GM21515 (cell line): ENCODE measurements at regions not wholly inside any gene's neighbourhood (a gene's known extent, or its start where the extent isn't known, plus 50 kb on each side); places are given as distances from the start of the nearest gene placed in this dataset.

Experiments used
- ATAC-seq: cut with Tn5 transposase; IDR thresholded peaks from one replicate; pipeline ENCODE4 v1.9.1; 2021; ENCODE audit not compliant: unreplicated experiment

DNA sequence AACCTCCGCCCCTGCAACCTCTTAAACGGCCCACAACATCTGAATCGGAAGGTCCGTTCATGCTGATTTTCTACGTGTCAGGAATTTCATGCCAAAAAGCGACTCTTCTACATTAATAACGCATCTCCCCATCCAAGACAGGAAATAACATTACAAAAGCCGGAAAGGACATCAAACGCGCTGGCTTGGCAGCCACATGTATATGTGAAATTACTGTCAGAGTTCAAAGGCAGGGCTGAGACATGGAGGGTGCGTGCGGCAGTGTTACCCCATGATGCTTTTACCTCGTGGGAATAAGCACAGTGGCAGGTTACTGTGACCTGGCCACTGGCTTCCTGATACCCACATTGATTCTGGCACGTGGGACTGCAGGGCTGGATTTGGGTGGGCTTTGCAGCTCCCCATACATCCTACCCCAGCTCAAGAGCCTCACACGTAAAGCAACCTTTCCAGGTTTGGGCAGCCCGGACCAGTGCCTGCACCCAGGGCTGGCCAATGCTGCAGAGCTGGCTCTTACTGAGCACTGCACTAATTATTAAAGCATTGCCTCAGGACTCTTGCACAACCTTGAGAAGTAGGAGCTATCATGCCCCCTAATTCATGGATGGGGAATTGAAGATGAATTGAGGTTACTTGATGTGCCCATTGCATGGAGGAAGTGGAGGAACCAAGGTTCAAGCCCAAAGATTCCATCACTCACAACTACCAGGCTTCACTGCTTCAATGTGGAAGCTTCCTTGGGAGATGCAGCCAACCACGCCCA lies 120.6 kb upstream of the FOXF1 start:
- no peak for ATAC-seq

DNA sequence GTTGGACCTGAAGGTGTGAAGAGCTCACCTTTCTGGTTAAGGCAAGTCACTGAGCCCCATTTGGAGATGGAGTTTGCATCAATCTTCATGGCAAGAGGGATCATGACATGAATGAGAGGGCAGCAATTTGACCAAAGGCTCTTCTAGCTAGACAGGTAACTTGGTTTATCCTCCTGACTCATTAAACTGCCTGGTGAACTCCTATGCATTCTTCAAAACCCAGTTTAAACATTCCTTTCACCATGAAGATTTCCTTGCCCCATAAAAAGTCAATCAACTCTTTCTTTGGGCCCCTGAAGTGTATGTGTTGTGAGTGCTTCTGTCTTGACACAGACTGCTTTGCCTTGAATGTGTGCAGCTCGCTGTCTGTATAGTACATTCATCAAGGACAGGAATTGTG lies 120.0 kb upstream of the FOXF1 start:
- ATAC-seq = no peak

DNA sequence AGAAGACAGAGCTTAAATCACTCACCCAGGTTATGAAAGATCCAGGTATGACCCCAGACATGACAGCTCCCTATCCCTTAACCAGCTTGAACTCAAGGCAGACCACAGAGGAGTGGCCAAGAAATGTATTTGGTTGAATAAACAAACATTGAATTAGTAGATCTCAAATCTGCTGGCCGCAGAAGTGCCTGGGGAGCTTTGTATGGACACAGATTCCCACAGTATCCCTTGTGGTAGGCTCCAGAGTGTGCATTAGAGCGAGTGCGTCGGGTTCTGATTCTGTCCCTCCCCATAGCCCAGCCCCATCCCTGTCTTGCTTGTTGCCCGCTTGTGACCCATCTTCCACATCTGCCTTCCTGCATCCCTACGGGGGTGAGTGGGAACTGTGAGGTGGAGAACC lies 118.8 kb upstream of the FOXF1 start:
- no peak for ATAC-seq

DNA sequence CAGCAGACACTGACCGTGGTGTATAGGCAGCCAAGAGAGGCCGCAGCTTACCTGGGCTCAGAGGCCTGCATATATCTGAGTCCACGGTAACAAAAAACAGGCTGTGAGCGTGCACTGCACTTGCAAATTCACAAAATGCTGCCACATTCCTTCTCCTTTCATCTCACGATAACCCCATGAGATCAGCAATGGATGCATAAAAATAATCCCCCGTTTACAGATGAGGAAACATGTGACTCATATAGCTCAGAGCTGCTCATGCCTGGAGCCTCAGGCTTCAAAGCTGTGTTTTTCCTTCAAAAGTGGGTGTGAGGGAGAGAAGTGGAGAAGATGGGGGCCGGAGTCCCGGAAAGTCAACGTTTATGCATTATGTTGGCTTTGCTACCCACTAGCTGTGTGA lies 118.3 kb upstream of the FOXF1 start:
- no peak for ATAC-seq

DNA sequence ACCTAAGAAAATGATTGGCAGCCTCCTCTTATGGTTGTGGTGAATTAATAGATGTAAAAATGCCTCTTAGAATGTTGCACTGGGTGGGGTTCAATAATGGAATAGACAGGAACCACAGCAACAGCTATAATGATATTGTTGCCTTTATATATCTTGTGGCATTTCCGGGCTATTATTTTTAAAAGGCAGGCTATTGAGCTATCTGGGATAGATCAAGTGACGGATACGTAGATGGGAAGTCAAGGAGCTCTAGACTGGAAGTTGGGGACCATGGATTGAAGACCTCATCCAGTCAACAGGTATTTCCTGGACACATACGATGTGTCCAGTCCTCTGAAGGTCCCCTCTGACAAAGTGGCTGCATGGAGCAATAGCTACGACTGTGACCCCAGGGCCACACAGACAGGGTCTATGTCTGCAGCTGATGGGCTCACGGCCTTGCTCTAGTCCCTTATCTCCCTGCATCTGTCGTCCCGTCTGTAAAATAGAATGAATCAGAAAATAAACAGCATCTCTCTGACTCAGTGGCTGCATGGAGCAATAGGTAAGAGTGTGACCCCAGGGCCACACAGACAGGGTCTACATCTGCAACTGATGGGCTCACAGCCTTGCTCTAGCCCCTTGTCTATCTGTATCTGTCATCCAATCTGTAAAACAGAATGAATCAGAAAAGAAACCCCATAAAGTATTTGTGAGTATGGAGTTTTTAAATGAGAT lies 117.7 kb upstream of the FOXF1 start:
- no peak for ATAC-seq

DNA sequence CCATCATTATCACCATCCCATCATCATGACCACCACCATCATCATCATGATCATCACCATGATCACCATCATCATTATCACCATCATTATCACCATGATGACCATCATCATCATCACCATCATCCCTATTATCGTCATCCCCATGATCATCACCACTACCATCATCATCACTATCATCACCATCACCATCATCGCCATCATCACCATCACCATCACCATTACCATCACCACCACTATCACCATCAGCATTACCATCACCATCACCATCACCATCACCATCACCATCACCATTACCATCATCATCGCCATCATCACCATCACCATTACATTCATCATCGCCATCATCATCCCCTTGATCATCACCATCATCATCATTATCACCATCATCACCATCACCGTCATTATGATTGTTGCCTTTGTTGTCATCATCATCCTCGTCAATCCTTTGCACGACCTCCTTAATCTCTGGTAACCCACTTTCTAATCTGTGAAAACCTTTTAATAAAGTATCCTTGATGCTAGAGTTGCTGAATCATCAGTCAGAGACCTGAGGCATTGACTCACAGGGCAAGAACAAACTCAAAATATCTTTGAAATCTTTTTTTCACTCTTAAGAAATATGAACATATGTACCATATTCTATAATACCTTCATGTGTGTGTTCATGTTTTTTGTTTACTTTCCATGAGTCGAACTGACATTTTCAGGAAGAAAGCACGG lies 116.3 kb upstream of the FOXF1 start:
- no peak for ATAC-seq

DNA sequence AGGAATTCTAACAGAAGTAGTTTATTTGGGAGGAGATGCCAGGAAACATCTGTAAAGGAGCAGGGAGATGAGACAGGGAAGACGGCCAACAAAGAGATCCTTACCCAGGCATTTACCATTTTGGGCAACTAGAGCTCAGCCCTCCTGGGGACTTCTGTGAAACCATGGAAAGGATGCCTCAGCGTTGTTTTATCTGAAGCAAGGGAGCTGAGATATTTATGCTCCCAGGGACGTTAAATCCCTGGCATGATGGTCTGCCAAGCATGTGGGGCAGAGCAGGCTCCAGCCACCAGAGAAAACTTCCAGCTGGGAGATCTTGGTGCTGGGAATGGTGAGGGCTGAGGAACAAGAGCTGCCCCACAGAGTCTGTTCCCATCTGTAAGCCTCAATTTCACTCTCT lies 114.8 kb upstream of the FOXF1 start:
- no peak for ATAC-seq

DNA sequence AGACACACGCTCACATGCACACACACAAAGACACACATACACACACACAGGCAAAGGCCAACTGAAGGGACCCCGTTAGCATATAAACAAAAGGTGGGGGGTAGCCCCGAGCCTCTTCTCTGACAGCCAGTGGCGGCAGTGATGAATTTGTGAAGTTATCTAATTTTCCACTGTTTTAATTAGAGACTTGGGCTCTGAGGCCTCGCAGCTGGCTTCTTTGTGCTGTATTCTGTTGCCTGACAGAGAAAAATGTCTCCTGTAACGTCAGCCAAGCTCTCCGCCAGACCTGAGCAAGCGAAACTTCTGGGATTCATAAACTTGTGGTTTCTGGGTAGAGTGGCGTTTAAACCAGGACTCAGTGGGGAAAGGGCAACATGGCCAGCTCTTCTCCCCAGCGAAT lies 113.9 kb upstream of the FOXF1 start:
- ATAC-seq = no peak

DNA sequence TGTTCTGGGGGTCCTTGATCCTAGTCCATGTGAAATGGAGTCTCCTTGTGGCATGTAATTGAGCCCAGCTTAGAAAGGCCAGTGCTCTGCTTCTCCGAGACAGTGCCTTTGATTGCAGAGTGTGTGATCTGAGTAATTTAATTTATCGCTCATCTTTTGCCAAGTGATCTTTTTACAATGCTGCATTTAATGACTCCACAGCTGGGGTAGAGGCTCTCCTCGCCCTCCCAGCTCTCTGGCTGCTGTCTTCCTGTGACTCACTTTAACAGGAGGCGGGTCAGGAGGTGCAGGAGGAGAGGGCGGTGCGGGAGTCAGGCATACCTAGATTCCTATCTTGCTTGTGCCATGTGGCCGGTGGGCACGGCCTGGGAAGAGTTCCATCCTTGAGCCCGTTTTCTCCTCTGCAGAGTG lies 113.4 kb upstream of the FOXF1 start:
- no peak for ATAC-seq

DNA sequence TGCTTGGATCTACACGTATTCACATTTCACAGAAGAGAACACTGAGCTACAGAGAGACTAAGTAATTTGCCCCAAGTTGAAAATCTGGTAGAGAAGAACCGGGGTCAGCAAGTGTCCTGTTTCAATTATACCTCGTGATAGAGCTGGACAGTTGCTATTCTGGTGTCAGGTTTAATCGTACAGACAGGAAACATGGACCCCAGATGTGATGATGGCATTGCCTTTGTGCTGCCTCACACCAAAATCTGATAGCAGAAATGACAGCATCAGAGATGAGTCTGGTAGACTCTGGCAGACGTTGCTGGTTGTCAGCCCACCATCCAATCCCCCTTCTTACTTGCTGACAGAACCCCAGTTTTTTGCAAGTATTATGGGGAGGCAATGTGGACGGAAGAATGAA lies 112.1 kb upstream of the FOXF1 start:
- no peak for ATAC-seq

DNA sequence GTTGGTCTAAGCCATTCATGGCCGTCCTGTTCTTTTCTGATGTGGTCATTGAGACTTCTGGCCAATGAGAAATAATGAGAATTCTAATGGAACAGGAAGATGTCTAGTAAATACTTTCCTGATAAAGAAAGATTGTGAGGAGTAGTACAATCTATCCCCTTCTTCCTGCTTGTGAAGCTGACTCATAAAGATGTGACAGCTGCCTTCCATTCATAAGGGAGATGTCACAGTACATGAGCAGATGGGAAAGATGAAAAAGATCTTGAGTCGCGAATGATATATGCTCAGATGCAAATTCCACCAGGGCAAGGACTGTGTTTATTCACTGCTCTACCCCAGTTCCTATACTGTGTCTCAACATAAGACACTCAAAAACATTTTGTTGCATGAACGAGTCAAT lies 111.7 kb upstream of the FOXF1 start:
- ATAC-seq = no peak

DNA sequence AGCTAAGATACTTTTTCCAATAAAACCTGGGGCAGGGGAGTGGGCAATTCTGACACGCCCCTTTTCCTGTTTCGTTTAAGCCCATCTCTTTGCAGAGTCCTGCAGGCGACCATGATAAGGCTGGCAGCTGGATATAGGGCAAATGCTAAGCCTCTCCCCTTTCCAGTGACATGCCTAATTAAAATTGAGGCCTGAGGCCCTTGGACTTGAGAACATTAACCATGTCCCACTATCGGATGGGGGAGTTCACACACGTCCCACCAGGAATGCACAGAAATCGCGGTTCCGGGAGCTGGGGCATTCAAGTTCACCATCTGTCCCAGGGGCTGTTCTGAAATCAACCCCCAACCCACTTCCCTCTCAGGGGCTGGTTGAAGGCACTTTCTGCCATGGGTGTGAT lies 109.2 kb upstream of the FOXF1 start:
- no peak for ATAC-seq

DNA sequence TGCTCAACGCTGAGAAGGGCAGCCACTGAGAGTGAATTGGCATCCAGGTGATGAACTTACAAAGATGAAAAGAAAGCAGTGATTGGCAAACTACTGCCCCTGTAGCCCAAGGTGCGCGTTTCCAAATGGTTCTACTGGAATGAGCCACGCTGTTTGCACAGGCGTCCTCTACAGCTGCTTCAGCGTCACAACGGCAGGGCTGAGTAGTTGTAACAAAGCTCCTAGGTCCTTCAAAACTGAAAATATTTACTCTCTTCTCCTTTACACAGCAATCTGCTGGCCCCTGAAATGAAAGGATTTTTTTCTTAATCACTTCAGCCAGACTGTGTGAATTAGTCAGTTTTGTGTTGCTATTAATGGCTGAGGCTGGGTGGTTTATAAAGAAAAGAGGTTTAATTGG lies 107.2 kb upstream of the FOXF1 start:
- no peak for ATAC-seq

DNA sequence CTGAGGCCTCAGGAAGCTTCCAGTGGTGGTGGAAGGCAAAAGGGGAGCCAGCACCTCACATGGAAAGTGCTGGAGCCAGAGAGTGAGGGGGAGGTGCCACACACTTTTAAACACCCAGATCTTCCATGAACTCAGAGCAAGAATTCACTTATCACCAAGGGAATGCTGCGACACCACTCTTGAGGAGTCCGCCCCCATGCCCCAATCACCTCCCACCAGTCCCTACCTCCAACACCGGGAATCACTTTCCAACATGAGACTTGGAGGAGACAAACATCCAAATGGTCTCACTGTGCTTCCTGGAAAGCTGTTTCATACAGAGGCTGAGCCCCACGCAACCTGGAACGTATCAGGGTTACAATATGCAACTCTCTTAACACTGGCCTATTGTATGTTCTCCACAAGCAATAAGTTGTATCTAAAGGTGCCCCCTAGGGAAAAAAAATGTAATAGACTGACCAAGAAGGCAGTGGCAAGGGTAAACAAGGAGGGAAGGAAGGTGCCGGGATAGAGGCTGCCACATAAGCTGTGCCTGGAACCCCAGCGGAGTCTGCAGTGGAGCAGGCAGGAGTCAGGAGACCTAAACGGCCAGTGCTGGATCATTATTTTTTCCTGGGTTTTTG lies 106.7 kb upstream of the FOXF1 start:
- no peak for ATAC-seq

DNA sequence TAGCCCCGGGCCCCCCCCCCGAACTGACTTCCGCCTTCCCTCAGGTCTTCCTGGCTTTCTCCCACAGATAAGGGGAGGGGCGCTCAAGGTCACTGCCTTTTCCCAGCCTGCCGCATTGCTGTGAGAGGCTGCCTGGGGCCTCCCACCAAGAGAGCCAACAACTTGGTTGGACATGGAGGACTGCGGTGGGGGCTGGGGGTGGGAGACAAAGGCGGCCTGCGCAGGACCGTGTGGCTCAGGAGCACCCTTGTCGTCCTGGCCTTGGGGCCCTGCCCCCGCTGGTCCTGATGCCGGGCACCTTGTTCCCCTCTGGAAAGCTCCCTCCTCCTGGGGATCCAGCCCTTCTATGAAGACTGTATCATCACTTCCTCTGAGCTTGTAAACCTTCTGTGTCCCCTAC lies 105.6 kb upstream of the FOXF1 start:
- no peak for ATAC-seq

DNA sequence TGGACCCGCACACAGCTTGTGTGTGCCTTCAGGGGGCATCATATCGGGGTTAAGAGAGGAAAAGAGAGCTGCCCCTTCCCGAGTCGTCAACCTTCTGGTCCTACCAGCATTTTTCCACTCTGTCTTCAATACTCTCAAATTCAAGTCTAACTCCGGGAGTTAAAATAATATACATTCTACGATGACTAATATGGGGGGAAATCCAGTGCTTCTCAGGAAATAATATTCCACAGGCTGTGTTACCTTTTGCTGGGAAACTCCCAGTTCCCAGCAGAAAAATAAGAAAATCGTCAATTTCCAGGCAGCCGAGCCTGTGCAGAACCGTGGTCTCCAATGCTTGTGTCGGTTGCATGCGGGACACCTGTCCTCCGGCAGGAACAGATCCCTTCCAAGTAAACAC lies 105.0 kb upstream of the FOXF1 start:
- ATAC-seq = no peak

DNA sequence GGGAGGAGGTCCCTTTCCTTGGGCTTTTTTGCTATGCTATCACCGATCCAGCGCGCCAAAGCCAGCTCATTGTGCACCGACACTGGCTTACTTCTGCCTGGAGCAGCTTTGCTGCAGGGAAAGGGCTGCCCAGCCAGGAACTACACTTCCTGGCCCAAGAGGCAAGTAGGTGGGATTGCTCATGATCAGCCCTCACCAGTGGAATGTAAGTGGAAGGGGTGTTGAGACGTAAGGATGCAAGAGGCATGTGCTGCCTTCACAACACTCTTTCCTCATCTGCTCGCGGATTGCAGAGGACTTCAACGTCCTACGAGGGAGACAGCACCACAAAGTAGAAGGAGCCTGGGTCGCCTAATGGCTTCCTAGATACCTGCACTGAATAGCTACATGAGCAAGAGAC lies 104.3 kb upstream of the FOXF1 start:
- ATAC-seq = no peak

DNA sequence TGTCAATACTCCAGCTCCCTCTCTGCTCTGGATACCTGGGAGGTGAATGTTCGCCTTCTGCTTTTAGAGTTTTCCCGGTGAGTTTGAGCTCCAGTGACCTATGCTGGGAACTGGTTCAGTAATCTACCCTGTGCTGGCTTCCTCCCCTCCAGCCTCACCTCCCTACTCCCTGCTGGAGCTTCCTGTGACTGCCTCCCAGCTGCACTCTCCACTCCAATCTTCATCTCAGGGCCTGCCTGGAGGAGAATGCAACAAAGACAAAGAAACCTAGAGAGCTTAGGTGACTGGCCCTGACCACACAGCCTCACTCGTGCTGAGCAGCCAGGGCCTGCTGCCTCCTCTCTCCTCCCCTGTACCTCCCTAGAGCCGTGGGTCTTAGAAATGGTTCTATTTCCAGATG lies 101.6 kb upstream of the FOXF1 start:
- ATAC-seq = no peak

DNA sequence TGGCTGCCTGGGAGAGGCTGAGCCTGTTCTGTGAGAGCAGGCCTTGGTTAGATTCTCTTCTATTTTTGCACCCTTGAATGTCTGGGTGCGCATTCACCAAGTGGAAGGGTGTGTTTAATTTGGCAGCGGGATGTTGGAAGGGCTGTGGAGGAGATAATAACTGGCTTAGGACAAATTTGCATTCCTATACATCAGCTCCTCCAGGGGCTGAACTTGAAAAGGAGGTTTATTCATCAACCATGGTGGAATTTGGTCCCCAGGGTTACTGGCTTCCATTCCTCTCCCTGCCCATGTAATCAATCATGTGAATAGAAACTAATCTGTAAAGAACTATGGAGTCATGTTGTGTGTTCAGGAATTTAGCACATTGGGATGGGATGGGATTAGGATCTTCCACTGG lies 100.2 kb upstream of the FOXF1 start:
- no peak for ATAC-seq

DNA sequence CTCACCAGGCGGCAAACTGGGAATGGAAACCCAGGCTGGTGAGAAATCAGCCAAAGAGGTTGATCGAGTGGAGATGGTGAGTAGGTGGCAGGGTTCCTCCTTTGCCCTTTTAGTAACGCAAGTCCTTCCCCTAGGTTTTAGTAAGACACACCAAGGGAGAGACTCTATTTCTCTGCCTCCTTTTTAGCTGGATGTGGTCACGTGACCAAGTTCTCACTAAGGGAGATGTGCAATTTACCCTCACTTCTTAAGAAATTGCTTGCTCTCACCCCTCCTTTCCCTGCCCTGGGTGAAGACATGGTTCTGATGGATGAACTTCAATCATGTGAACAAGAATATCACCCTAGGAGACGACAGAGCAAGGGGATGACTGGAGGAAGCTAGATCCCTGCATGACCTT lies 99.8 kb upstream of the FOXF1 start:
- ATAC-seq = no peak

DNA sequence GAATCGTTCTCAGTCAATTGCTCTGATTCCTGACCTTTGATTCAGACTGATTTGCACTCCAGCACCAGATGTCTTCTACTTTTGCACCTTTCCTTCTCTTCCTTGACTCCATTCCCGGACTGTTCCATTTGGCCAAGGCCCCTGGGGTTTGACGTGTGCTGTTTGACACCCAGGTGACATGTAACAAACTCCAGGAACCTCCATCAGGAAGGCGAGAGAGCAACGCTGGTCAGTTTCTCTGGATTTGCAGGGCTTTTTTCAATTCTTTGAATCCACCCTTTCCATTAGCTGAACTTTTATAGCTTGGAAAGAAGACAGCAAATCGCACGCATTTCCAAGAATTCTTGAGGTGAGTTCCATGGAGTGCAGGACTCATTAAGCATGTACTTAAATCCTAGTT lies 98.4 kb upstream of the FOXF1 start:
- no peak for ATAC-seq
